ENCODE measurements at regions not wholly inside any gene's neighbourhood (a gene's known extent, or its start where the extent isn't known, plus 50 kb on each side); places are given as distances from the start of the nearest gene placed in this dataset.

DNA sequence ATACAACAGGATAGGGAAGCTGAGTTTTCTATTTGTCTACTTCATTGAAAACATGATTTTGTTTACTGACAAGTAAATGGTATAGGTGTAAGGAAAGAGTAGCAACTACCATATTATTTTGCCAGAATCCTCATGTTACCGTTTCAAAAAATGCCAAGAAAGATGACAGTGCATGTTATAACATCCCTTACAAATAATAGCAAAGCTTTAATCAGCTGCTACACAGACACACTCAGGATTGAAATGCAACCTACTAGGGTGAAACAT is 331.5 kb downstream of the CHRM3 start:
- no peaks in the 10 kb centered on the region for H3K27me3 Mint-ChIP-seq (ENCODE audit: low read depth, poor library complexity)
- H3K27ac Mint-ChIP-seq, result no peak overlapping the region
- no peak for DNase-seq
- no peak overlapping the region for H3K4me3 Mint-ChIP-seq
- no peaks in the 10 kb centered on the region for H3K36me3 Mint-ChIP-seq (ENCODE audit: low read depth)
- TF ChIP-seq, protein P1, sequence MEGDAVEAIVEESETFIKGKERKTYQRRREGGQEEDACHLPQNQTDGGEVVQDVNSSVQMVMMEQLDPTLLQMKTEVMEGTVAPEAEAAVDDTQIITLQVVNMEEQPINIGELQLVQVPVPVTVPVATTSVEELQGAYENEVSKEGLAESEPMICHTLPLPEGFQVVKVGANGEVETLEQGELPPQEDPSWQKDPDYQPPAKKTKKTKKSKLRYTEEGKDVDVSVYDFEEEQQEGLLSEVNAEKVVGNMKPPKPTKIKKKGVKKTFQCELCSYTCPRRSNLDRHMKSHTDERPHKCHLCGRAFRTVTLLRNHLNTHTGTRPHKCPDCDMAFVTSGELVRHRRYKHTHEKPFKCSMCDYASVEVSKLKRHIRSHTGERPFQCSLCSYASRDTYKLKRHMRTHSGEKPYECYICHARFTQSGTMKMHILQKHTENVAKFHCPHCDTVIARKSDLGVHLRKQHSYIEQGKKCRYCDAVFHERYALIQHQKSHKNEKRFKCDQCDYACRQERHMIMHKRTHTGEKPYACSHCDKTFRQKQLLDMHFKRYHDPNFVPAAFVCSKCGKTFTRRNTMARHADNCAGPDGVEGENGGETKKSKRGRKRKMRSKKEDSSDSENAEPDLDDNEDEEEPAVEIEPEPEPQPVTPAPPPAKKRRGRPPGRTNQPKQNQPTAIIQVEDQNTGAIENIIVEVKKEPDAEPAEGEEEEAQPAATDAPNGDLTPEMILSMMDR (IDR thresholded peaks at IDR 0.05), result no peak
- no peaks in the 10 kb centered on the region for H3K4me1 Mint-ChIP-seq
- no peaks in the 10 kb centered on the region for H3K9me3 Mint-ChIP-seq

DNA sequence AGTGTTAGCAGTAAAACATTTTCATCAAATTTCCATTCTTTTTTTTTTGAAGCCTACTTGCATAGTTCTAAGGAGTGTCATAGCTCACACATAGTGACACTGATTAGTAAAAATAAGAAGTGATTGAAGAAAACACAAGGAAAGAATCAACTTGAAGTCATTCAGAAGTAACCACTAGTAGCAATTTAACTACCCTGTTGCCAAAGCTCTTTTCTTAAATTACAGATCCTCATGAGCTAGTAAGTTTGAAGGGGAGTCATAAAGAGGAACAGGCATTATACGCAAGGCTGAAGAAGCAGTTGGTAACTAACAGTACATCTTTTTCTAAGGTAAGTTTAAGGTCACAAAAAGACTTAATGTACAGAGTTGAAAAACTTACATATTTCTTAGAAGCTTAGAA is 332.2 kb downstream of the CHRM3 start:
- Mint-ChIP-seq H3K9me3 (no peaks in the 10 kb centered on the region), H3K36me3 (ENCODE audit: low read depth) (no peaks in the 10 kb centered on the region), H3K27me3 (ENCODE audit: low read depth, poor library complexity) (no peaks in the 10 kb centered on the region), H3K4me1 (no peaks in the 10 kb centered on the region), H3K27ac (no peak overlapping the region), H3K4me3 (no peak overlapping the region)
- no peak for DNase-seq
- TF ChIP-seq, protein P1 (IDR thresholded peaks at IDR 0.05), result no peak

DNA sequence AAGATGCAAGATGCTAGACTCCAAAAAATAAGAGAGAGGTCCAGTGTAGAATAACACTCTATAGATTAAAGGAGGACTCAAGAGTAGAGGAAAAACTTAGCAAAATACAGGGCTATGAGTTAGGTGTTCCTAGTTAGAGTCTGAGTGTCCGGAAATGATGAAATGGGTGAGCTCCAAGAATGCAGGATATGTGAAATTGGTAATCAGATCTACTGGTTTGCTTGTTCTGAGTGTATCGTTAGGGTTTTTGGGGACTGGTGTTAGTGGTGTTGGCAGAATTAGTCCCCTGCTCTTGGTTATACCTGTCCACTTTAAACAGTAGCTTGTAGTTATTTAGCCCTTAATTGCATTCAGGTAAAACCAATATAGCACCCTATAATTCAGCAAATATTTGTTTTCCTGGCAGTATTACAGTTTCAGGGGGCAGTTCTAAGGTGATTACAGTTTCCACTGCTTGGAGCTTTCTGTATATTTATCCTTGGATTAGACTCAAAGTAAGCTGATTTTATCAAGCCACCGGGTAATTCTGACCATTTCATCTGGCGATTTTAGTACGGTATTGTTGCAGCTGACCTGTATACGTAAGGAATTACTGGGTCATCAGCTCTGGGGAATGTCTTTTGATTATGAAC is 332.7 kb downstream of the CHRM3 start:
- H3K4me1 Mint-ChIP-seq, result no peaks in the 10 kb centered on the region
- no peaks in the 10 kb centered on the region for H3K36me3 Mint-ChIP-seq (ENCODE audit: low read depth)
- TF ChIP-seq, protein P1 (IDR thresholded peaks at IDR 0.05), result no peak
- no peak for DNase-seq
- no peaks in the 10 kb centered on the region for H3K27me3 Mint-ChIP-seq (ENCODE audit: low read depth, poor library complexity)
- no peak overlapping the region for H3K4me3 Mint-ChIP-seq
- H3K27ac Mint-ChIP-seq, result no peak overlapping the region
- H3K9me3 Mint-ChIP-seq, result no peaks in the 10 kb centered on the region

DNA sequence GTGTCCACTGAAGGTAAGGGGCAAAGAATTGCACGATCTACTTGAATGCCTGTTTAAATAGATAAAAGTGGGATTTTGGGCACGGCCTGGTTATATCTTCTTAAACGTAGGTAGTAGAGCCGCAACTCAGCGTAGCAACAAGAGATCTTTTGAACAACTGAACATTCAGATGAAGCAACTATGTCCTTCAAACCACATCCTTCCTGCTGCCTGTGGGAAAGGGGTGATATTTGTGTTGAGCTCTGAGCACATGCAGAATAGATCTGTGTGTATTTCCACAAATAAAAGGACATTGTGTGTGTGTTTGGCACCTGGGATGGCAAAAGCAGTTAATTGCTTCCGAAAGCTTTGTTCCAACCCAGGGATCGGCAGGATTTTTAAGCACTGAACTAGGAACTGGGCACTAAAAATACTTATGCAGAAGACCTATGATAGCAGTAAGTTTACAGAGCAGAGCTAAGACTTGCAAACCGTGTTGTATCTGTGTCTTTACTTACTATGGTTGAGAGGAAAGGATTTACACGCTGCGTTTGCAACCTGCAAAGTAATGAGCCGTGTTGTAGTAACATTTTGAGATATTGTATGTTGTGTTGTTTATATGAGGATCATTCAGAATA is 333.4 kb downstream of the CHRM3 start:
- Mint-ChIP-seq H3K4me1 (no peaks in the 10 kb centered on the region), H3K4me3 (no peak overlapping the region), H3K9me3 (no peaks in the 10 kb centered on the region), H3K36me3 (ENCODE audit: low read depth) (no peaks in the 10 kb centered on the region), H3K27ac (no peak overlapping the region), H3K27me3 (ENCODE audit: low read depth, poor library complexity) (no peaks in the 10 kb centered on the region)
- DNase-seq, result no peak
- TF ChIP-seq, protein P1 (IDR thresholded peaks at IDR 0.05), result no peak

DNA sequence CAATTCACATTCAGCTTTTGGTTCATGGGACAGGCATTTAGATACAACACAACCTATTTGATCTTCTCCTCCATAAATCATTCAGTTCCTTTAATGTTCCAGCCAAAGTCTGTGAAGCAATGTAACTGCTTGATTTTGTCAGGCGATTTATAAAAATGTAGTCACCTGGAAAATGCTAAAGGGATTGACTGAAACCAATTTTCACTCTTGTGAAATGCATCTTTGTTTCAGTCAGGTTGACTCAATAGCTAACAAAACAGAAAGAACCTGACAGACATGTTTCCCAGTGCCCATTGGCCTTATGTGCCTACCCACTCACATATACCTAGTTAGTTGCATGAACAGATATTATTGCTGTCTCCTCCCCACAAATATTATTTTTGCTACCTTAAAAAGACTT is 335.7 kb downstream of the CHRM3 start:
- no peak overlapping the region for H3K4me3 Mint-ChIP-seq
- TF ChIP-seq, protein P1 (IDR thresholded peaks at IDR 0.05), result no peak
- no peak for DNase-seq
- no peaks in the 10 kb centered on the region for H3K9me3 Mint-ChIP-seq
- no peaks in the 10 kb centered on the region for H3K27me3 Mint-ChIP-seq (ENCODE audit: low read depth, poor library complexity)
- no peak overlapping the region for H3K27ac Mint-ChIP-seq
- no peaks in the 10 kb centered on the region for H3K4me1 Mint-ChIP-seq
- H3K36me3 Mint-ChIP-seq (ENCODE audit: low read depth), result no peaks in the 10 kb centered on the region

- H3K27ac Mint-ChIP-seq, result no peak overlapping the region
- no peaks in the 10 kb centered on the region for H3K36me3 Mint-ChIP-seq (ENCODE audit: low read depth)
- no peak for DNase-seq
- H3K27me3 Mint-ChIP-seq (ENCODE audit: low read depth, poor library complexity), result no peaks in the 10 kb centered on the region
- H3K4me3 Mint-ChIP-seq, result no peak overlapping the region
- no peaks in the 10 kb centered on the region for H3K9me3 Mint-ChIP-seq
- TF ChIP-seq, protein P1 (IDR thresholded peaks at IDR 0.05), result no peak
- no peaks in the 10 kb centered on the region for H3K4me1 Mint-ChIP-seq
These were observed 337.5 kb downstream of the CHRM3 start for GRCh38 chr1:239723776-239724367.

Data from nephron progenitor cell (in vitro differentiated cells).